Ascending aorta (tissue), 2 donors: ENCODE measurements at regions not wholly inside any gene's neighbourhood (a gene's known extent, or its start where the extent isn't known, plus 50 kb on each side); places are given as distances from the start of the nearest gene placed in this dataset.
A peak's percentile ranks its signal among the peaks of the same experiment; 100 is the strongest.

Experiments
- DNase-seq, 2 donors: peaks; one replicate each; pipeline ENCODE4 v3.0.0-alpha.2; 2019; ENCODE audit warnings: low spot score in 2 of 2
- H3K27ac ChIP-seq, 2 donors: fragments of 200-600 bp; sonication (generic); one replicate each; pipeline ENCODE4 v1.5.1; 2016 to 2017; ENCODE audit warnings: mild to moderate bottlenecking in 1 of 2
- H3K27me3 ChIP-seq: fragments of 200-600 bp; sonication (generic); one replicate; pipeline ENCODE4 v1.5.1; 2017
- H3K36me3 ChIP-seq, 2 donors: fragments of 200-600 bp; sonication (generic); one replicate each; pipeline ENCODE4 v1.5.1; 2016
- H3K4me1 ChIP-seq, 2 donors: fragments of 200-600 bp; sonication (generic); one replicate each; pipeline ENCODE4 v1.5.1; 2016 to 2017; ENCODE audit warnings: mild to moderate bottlenecking in 1 of 2
- H3K4me3 ChIP-seq, 2 donors: fragments of 200-600 bp; sonication (generic); one replicate each; pipeline ENCODE4 v1.5.1; 2016 to 2017; ENCODE audit warnings: mild to moderate bottlenecking in 1 of 2
- H3K9me3 ChIP-seq, 2 donors: fragments of 200-600 bp; sonication (generic); one replicate each; pipeline ENCODE4 v1.5.1; 2016
- CTCF ChIP-seq, 3 experiments: fragments of 200-600 bp in 2 of 3; fragments of 450-650 bp in 1 of 3; sonication (generic) in 2 of 3; IDR thresholded peaks; one replicate each; pipeline ENCODE4 v1.5.1; 2016 to 2019; ENCODE audit warnings: antibody characterized with exemption in 3 of 3, mild to moderate bottlenecking in 1 of 3, moderate library complexity in 1 of 3
- intact Hi-C: fragments of 100-400 bp; cut with DNase I; formaldehyde crosslinking; loops from one replicate; pipeline ENCODE4 v1.15.1; 2023

- intact Hi-C loops: no loop called here
- Histone ChIP-seq H3K9me3 (no peaks in the 10 kb centered on the region), H3K4me3 (no peak overlapping the region), H3K36me3 (no peaks in the 10 kb centered on the region), H3K27me3 (no peaks in the 10 kb centered on the region), H3K4me1 (peaks cover 8 to 16% of the 10 kb centered on the region in 2 donors), H3K27ac (no peak overlapping the region)
- TF ChIP-seq CTCF (IDR thresholded peaks at IDR 0.05): no peak
- DNase-seq: no peak
Measured at GRCh38 chr11:19661827-19662226, 50.8 kb upstream of the NAV2 start.

DNA sequence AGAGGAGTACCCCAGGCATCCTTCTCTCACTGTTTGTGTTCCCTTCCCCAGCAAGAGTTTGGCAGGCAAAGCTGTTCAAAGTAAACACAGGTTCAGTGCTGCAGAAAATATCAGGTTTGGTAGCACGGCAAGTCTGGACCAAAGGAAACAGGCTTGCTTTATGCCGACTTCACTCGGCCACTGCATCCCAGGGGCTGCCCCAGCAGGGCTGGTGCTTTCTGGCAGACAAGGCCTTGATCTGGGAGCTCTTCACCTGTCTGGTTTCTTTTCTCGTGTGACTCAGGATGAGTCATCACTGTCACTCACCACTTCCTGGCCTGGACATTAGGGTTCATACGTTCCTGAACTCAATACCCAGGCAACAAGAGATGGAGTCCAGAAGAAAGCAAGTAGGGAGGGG lies 52.6 kb upstream of the NAV2 start:
- Histone ChIP-seq H3K4me3 (no peak overlapping the region), H3K9me3 (no peaks in the 10 kb centered on the region), H3K27ac (peak overlapping the region; percentile 61 to 73), H3K27me3 (no peaks in the 10 kb centered on the region), H3K36me3 (no peaks in the 10 kb centered on the region), H3K4me1 (peaks cover 6 to 13% of the 10 kb centered on the region in 2 donors)
- TF ChIP-seq CTCF (IDR thresholded peaks at IDR 0.05): no peak
- no peak for DNase-seq
- intact Hi-C loops: no loop called here

GRCh38 chr11:19659529-19659928 lies 53.1 kb upstream of the NAV2 start:
- no peak for TF ChIP-seq CTCF (IDR thresholded peaks at IDR 0.05)
- Histone ChIP-seq H3K4me3 (no peak overlapping the region), H3K4me1 (peaks cover 3 to 10% of the 10 kb centered on the region in 2 donors), H3K27me3 (no peaks in the 10 kb centered on the region), H3K27ac (peak overlapping the region; percentile 61 to 73), H3K9me3 (no peaks in the 10 kb centered on the region), H3K36me3 (no peaks in the 10 kb centered on the region)
- no peak for DNase-seq
- intact Hi-C loops: no loop called here

DNA sequence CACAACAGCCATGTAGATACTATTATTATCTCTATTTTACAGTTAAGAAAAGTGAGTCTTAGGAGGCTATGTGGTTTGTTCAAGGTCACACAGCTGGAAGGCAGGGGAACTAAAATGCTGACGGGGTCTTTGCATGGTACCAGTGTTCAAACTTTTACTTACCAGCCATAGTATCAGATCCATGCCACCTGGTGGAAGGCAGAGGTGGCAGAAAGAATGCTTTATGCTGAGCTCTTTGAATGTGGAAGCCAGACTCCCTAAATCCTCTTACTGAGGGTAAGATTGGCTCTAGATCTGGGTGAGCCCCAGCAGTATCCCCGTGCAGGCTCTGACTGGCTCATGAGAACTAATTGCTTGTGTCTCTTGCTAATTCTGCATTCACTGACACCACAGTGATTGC lies 54.3 kb upstream of the NAV2 start:
- no peak for DNase-seq
- no peaks in the 10 kb centered on the region for H3K9me3 ChIP-seq
- peak in 1 of 3 experiments; percentile 7 for TF ChIP-seq CTCF (IDR thresholded peaks at IDR 0.05)
- peaks cover 3 to 10% of the 10 kb centered on the region in 2 donors for H3K4me1 ChIP-seq
- H3K27me3 ChIP-seq: no peaks in the 10 kb centered on the region
- intact Hi-C loops: no loop called here
- peak overlapping the region; percentile 61 to 73 for H3K27ac ChIP-seq
- H3K4me3 ChIP-seq: no peak overlapping the region
- H3K36me3 ChIP-seq: no peaks in the 10 kb centered on the region

- DNase-seq: no peak
- H3K36me3 ChIP-seq: no peaks in the 10 kb centered on the region
- no peak for TF ChIP-seq CTCF (IDR thresholded peaks at IDR 0.05)
- peaks cover 3 to 10% of the 10 kb centered on the region in 2 donors for H3K4me1 ChIP-seq
- intact Hi-C loops: no loop called here
- H3K9me3 ChIP-seq: no peaks in the 10 kb centered on the region
- H3K27ac ChIP-seq: no peak overlapping the region
- H3K27me3 ChIP-seq: no peaks in the 10 kb centered on the region
- H3K4me3 ChIP-seq: no peak overlapping the region
Measured at GRCh38 chr11:19656140-19656541, 56.5 kb upstream of the NAV2 start.
